Right cardiac atrium (tissue), 5 donors: ENCODE measurements at regions not wholly inside any gene's neighbourhood (a gene's known extent, or its start where the extent isn't known, plus 50 kb on each side); places are given as distances from the start of the nearest gene placed in this dataset.

ENCODE experiments used
- ATAC-seq, 2 donors: fragments of 200-7000 bp; cut with Tn5 transposase; one replicate each; pipeline versions ENCODE4 v1.8.0 to v1.9.1; 2020; ENCODE audit warnings: moderate library complexity in 2 of 2, mild to moderate bottlenecking in 1 of 2
- DNase-seq, 3 donors: peaks; one replicate each; pipeline ENCODE4 v3.0.0-alpha.2; 2020
- H3K27ac ChIP-seq: one replicate; pipeline ENCODE4 v1.5.1; 2013; ENCODE audit warnings: mild to moderate bottlenecking, low read length, control low read depth, moderate library complexity
- H3K27me3 ChIP-seq: one replicate; pipeline ENCODE4 v1.6.1; 2013; ENCODE audit not compliant: control insufficient read depth, insufficient read depth
- H3K4me1 ChIP-seq: one replicate; pipeline ENCODE4 v1.6.1; 2013; ENCODE audit warnings: low read length; ENCODE audit not compliant: control insufficient read depth, insufficient read depth
- H3K4me3 ChIP-seq: one replicate; pipeline ENCODE4 v1.5.1; 2013; ENCODE audit warnings: low read length, control low read depth
- H3K9me3 ChIP-seq: one replicate; pipeline ENCODE4 v1.6.1; 2013; ENCODE audit warnings: low read length; ENCODE audit not compliant: control insufficient read depth
- WGBS: extraction: QIAGEN DNeasy Blood & Tissue Kit; methylation state at CpG from one replicate; pipeline ENCODE4 v1.1.7; 2013; 5-methylcytosine and 5-hydroxymethylcytosine counted together
- intact Hi-C, 4 donors: fragments of 100-400 bp; cut with DNase I; formaldehyde crosslinking; loops; one replicate each; pipeline versions ENCODE4 v1.11.0 to v1.14.0; 2022 to 2023
- donor health status: healthy with polysubstance abuse.
- donor health status: DM: no; HTN: yes; CAD: no.
- donor health status: DM: no; HTN: no; CAD: no.
- donor health status: DM: no; HTN: yes; CAD: no; lungs with severe emphysema.
- donor health status: DM: yes; HTN: yes; CAD: no.

DNA sequence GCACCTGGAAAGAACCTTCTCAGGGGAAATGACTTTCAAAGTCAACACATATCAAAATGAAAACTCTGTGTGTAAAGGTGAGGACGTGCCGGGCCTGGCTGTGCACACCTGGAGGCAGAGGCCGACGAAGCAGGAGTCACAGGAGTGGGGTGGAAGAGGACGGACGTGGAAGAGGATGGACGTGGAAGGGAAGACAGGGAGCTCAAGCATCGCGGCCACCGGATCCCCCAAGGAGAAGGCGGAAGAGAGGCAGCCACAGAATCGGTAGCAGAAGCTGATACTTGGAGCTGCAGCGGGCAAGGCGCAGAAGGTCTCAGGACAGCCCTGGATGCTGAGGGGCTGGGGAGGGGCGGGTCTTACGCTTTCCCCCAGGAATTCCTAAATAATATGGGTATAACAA is 519.8 kb downstream of the BRD1 start:
- no peak overlapping the region for H3K4me3 ChIP-seq
- H3K9me3 ChIP-seq: no peaks in the 10 kb centered on the region
- 89% methylated on average over 16 of the region's 16 CpGs for WGBS
- H3K4me1 ChIP-seq: no peaks in the 10 kb centered on the region
- intact Hi-C loops: loop anchor here in 3 of 4 donors (5.0 to 10.0 kb wide), 4 partner anchors 63 to 733 kb away; no protein-coding TSS in a partner anchor
- no peaks in the 10 kb centered on the region for H3K27me3 ChIP-seq
- H3K27ac ChIP-seq: no peak overlapping the region
- DNase-seq: no peak
- ATAC-seq: no peak

DNA sequence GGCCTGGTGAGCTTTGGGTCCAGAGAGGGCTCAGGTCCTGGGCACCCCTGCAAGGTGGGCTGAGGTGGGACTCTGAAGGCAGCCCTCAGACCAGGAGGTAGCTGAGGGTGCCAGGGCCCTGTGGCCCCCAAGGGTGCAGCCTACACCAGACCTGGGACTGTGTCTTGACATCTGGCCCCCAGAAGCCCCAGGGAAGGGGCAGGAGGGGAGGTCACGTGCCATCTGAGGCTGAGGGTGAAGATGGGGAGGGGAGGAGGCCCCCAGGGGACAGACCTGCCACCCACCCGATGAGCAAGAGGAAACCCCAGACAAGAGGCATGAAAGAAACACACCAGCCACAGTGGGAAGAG is 520.2 kb downstream of the BRD1 start:
- DNase-seq (no peak), ATAC-seq (no peak)
- intact Hi-C loops: loop anchor here in 3 of 4 donors (5.0 to 10.0 kb wide), 4 partner anchors 63 to 733 kb away; no protein-coding TSS in a partner anchor
- WGBS: 69% methylated on average over 2 of the region's 2 CpGs
- H3K9me3 ChIP-seq: no peaks in the 10 kb centered on the region
- no peaks in the 10 kb centered on the region for H3K27me3 ChIP-seq
- no peaks in the 10 kb centered on the region for H3K4me1 ChIP-seq
- H3K4me3 ChIP-seq: no peak overlapping the region
- H3K27ac ChIP-seq: no peak overlapping the region

DNA sequence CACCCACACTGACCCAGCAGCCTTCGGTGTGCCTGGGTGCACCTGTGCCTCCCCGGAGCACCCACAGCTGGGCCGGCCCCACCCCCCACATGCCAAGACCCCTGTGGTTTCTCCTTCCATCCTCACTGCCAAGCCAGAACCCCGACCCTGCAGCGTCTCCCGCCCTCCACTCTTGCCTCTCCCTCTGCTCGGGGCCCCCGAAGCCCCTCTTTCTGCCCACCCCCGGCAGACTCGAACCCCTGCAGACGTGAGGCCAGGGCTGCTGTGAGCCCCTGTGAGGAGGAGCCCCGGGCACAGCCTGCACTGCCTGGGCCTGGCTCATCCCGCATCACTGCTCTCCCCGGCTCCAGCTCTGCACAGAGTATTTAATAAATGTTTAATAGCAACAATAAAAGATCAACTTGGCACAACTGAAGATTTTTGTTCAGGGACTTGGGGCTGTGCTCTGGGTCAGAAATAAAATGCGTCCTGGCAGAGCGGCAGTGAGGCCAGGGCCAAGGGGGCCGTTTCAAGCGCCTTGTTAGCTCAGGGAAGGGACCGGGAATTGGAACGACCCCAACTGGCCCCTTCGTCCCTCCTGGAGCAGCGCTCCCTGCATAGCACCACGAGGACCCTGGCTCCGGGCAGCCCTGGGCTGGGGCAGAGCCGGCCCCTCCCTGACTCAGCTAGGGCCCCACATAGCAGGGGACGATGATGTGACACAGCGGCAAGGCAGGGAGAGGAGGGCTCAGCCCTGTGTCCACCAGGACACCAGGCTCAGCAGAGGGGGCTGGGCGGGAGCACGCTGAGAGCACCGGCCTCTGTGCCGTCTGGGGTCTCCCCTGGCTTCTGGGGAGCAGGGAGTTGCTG is 520.8 kb downstream of the BRD1 start:
- DNase-seq (peak; percentile 7 to 33 (median 28)), ATAC-seq (no peak)
- Histone ChIP-seq H3K27ac (no peak overlapping the region), H3K9me3 (no peaks in the 10 kb centered on the region), H3K4me3 (no peak overlapping the region), H3K27me3 (no peaks in the 10 kb centered on the region), H3K4me1 (no peaks in the 10 kb centered on the region)
- intact Hi-C loops: loop anchor here in 3 of 4 donors (5.0 to 10.0 kb wide), 4 partner anchors 62 to 732 kb away; no protein-coding TSS in a partner anchor
- WGBS: 71% methylated on average over 31 of the region's 31 CpGs

DNA sequence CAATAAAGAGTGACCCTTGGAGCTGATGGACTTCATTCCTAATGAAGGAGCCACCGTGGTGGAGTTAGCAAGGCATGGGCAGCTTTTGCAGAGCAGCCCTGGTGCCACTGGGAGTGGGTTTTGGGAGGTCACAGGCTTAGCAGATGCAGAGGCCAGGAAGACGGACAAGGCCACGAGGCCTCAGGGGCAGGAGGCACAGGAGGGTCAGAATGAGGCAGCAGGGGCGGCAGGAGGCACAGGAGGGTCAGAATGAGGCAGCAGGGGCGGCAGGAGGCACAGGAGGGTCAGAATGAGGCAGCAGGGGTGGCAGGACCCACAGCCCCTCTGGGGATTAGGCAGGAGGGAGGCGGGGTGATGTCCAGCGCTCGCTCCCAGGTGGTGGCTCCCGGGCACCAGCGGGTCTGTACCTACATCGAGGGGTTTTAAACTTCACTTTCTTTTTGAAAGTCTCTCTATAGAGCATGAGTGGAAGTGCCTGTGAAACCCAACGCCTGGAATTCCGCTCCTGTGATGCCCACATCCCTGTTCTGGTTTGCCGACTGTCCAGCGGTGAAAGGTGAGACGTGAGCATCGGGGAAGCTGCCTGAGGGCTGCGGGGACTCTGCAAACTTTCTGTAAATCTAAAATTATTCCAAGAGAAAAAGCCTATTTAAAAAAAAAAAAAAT is 521.6 kb downstream of the BRD1 start:
- Histone ChIP-seq H3K9me3 (no peaks in the 10 kb centered on the region), H3K4me1 (no peaks in the 10 kb centered on the region), H3K27me3 (no peaks in the 10 kb centered on the region), H3K4me3 (no peak overlapping the region), H3K27ac (no peak overlapping the region)
- ATAC-seq (no peak), DNase-seq (peak; percentile 1 to 9 (median 4))
- 75% methylated on average over 18 of the region's 18 CpGs for WGBS
- intact Hi-C loops: loop anchor here in 3 of 4 donors (5.0 to 10.0 kb wide), 4 partner anchors 61 to 731 kb away; no protein-coding TSS in a partner anchor

DNA sequence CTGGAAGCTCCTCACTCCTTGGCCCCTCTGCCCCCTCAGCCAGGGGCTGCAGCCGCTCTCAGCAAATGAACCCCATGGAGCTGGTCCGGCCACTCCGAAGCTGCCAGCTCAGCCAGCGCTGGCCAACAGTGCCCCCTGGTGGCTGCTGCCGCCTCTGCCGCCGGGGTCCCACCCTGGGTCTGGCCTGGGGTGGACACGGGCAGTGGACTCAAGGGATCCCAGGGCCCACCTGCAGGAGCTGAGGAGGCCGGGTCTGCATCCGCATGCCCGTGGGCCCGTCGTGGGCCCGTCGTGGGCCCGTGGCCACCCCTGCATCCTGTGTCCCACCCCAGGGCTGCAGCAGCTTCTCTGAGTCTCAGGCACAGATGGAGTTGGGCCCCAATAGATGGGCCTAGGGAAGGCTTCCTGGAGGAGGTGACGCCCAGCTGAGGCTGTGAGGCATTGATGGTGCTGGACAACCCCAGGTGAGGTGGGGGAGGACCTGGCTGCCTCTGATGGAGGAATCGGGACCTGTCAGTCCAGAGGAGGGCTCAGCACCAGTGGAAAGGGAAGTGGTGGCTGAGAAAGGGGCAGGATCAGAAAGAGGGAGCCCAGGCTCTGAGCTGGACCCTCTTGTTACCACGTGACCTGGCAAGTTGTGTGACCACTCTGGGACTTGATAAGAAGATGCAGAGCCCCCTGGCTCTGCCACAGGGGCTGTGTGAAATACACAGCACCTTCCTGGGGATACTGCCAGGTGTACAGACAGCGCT is 522.3 kb downstream of the BRD1 start:
- Histone ChIP-seq H3K4me1 (no peaks in the 10 kb centered on the region), H3K27me3 (no peaks in the 10 kb centered on the region), H3K27ac (no peak overlapping the region), H3K4me3 (no peak overlapping the region), H3K9me3 (no peaks in the 10 kb centered on the region)
- peak; percentile 66 to 87 for ATAC-seq
- intact Hi-C loops: loop anchor here in 3 of 4 donors (5.0 to 10.0 kb wide), 4 partner anchors 61 to 731 kb away; no protein-coding TSS in a partner anchor
- 16% methylated on average over 20 of the region's 20 CpGs for WGBS
- DNase-seq: peak; percentile 58 to 86 (median 84)

DNA sequence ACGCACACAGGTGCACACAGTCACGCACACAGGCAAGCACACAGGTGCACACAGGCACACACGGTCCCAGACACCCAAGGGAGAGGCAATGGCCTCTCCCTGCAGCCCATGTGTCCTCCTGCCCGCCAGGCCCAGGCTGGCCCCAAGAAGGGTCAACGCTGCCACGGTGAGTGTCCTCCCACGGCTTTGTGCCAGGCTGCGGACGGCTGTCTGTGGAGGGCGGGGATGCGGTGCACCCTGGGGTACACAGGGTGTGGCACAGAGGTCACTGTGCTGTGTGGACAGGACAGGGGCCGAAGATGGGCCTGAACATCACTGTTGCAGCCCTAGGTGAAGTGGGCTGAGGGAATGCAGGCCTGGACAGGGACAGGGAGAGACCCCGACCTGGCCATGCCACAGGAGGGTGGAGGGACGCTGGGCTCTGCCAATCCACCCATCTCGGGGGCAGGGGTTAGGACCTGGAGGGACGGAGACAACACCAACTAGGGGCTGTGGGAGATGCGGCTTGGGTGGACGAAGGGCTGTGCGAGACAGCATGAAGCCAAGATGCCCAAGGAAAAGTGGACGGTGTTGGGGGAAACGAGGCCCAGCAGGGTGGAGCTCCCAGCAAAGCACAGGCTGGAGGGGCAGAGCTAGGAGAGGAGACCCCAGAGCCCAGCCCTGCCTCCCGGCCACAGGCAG is 523.8 kb downstream of the BRD1 start:
- no peak overlapping the region for H3K27ac ChIP-seq
- no peaks in the 10 kb centered on the region for H3K9me3 ChIP-seq
- DNase-seq (peak in 2 of 3 donors; percentile 7 to 44), ATAC-seq (no peak)
- intact Hi-C loops: loop anchor here in 2 of 4 donors (5.0 to 10.0 kb wide), 3 partner anchors 59 to 729 kb away; no protein-coding TSS in a partner anchor
- H3K4me1 ChIP-seq: no peaks in the 10 kb centered on the region
- 81% methylated on average over 22 of the region's 22 CpGs for WGBS
- no peaks in the 10 kb centered on the region for H3K27me3 ChIP-seq
- H3K4me3 ChIP-seq: no peak overlapping the region

DNA sequence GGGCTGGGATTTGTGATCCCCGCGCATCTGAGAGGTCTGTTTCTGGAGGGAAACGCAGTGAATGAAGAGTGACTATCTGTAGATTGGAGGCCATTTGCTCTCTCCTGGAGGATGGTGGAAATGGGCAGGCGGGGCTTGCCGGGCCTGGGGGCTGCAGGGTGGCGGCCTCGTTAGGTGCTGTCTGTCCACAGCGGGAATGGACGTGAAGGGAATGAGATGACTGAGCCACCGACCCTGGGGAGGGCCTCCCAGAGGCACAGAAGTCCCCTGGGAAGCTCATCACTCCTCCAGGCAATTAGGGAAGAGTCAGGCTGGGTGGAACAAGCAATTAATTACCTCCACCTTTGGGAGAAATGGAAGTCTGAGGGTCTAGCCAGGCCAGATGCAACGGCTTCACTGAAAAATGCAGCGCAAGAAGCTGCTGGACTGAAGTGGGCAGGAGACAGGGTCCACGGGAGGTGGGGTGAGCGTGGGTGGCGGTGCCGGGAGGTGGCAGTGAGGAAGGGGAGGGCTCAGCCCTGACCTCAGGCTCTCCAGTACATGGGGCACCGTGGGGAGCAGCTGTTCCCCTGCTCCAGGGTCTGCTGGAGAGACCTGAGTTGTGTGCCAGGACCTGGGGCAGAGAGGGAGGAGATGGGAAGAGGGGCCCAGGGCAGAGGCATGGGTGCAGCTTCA is 524.5 kb downstream of the BRD1 start:
- DNase-seq: peak; percentile 2 to 39 (median 15)
- intact Hi-C loops: loop anchor here in 2 of 4 donors (5.0 to 10.0 kb wide), 3 partner anchors 58 to 728 kb away; no protein-coding TSS in a partner anchor

DNA sequence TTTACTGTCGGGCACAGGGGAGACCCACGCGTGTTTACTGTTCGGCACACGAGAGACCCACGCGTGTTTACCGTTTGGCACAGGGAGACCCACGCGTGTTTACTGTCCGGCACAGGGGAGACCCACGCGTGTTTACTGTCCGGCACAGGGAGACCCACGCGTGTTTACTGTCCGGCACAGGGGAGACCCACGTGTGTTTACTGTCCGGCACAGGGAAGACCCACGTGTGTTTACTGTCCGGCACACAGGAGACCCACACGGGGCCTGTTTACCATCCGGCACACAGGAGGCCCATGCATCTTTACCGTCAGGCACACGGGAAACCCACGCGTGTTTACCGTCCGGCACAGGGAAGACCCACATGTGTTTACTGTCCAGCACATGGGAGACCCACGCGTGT is 525.1 kb downstream of the BRD1 start:
- Histone ChIP-seq H3K27ac (no peak overlapping the region), H3K27me3 (no peaks in the 10 kb centered on the region), H3K4me1 (no peaks in the 10 kb centered on the region), H3K9me3 (no peaks in the 10 kb centered on the region), H3K4me3 (no peak overlapping the region)
- intact Hi-C loops: loop anchor here in 2 of 4 donors (5.0 to 10.0 kb wide), 3 partner anchors 58 to 728 kb away; no protein-coding TSS in a partner anchor
- 91% methylated on average over 31 of the region's 31 CpGs for WGBS
- ATAC-seq (no peak), DNase-seq (peak in 2 of 3 donors; percentile 2 to 28)

More for the DNA sequence above, 524.5 kb downstream of the BRD1 start:
- 70% methylated on average over 17 of the region's 17 CpGs for WGBS
- Histone ChIP-seq H3K9me3 (no peaks in the 10 kb centered on the region), H3K27ac (no peak overlapping the region), H3K4me3 (no peak overlapping the region), H3K27me3 (no peaks in the 10 kb centered on the region), H3K4me1 (no peaks in the 10 kb centered on the region)
- ATAC-seq: no peak

DNA sequence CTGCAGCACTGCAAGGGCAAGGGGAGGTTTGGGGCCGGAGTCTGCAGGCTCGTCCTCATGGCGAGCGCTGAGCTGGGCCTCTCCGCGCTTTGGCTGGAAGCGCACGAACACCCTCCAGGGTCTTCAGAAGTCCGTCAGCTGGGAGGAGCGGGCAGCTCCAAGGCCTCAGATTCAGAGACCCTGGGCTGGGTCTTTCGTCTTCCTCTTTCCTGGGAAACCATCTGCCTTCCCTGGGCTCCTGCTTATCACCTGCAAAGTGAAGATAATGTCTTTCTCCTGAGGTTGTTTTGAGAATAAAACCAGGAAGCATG is 525.6 kb downstream of the BRD1 start:
- no peaks in the 10 kb centered on the region for H3K9me3 ChIP-seq
- no peak overlapping the region for H3K27ac ChIP-seq
- H3K27me3 ChIP-seq: no peaks in the 10 kb centered on the region
- DNase-seq (peak in 1 of 3 donors; percentile 4), ATAC-seq (no peak)
- 81% methylated on average over 11 of the region's 11 CpGs for WGBS
- H3K4me3 ChIP-seq: no peak overlapping the region
- intact Hi-C loops: loop anchor here in 2 of 4 donors (5.0 to 10.0 kb wide), 3 partner anchors 57 to 727 kb away; no protein-coding TSS in a partner anchor
- H3K4me1 ChIP-seq: no peaks in the 10 kb centered on the region
